DOHH2 (cell line): ENCODE measurements at regions not wholly inside any gene's neighbourhood (a gene's known extent, or its start where the extent isn't known, plus 50 kb on each side); places are given as distances from the start of the nearest gene placed in this dataset.

Experiments used
- CTCF ChIP-seq: fragments of 200-600 bp; sonication (generic); IDR thresholded peaks from one replicate; pipeline ENCODE4 v1.5.1; 2014; ENCODE audit warnings: antibody characterized with exemption, mild to moderate bottlenecking, low read depth, low read length; ENCODE audit not compliant: poor library complexity, severe bottlenecking
- EZH2phosphoT487 ChIP-seq: fragments of 200-600 bp; sonication (generic); IDR thresholded peaks from 2 replicates; pipeline ENCODE4 v1.6.1; 2017; ENCODE audit warnings: borderline replicate concordance, mild to moderate bottlenecking, antibody characterized with exemption, low read length, moderate library complexity, mixed read lengths

DNA sequence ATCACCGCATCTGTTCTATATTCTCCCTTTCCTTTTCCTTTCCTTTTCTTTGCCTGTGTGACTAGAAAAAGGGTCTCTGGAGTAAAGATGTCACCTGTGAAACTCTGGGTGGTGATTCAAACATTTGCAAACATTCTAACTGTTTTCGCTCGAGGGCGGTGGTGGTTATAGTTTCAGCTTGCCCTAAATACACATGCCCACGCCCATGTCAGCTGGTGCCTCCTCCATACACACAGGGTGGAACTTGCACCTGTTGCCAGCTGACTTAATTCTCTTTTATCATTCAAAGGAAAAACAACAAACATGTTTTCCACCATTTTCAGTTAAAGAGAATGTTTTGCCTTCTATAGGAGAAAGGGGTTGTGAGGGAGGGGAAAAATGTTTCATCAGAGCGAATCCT is 381.9 kb upstream of the ARID1B start:
- no peak for TF ChIP-seq CTCF
- no peak for TF ChIP-seq EZH2phosphoT487
